HG03378 (cell line): ENCODE measurements at regions not wholly inside any gene's neighbourhood (a gene's known extent, or its start where the extent isn't known, plus 50 kb on each side); places are given as distances from the start of the nearest gene placed in this dataset.
"Not testable (repeated sequence)": the region's sequence is repeated elsewhere in the genome, so short reads cannot be mapped to it uniquely, and the experiment has no call there.

Source experiments
- ATAC-seq: cut with Tn5 transposase; IDR thresholded peaks from one replicate; pipeline ENCODE4 v1.9.1; 2021; ENCODE audit warnings: mild to moderate bottlenecking, moderate library complexity; ENCODE audit not compliant: unreplicated experiment

DNA sequence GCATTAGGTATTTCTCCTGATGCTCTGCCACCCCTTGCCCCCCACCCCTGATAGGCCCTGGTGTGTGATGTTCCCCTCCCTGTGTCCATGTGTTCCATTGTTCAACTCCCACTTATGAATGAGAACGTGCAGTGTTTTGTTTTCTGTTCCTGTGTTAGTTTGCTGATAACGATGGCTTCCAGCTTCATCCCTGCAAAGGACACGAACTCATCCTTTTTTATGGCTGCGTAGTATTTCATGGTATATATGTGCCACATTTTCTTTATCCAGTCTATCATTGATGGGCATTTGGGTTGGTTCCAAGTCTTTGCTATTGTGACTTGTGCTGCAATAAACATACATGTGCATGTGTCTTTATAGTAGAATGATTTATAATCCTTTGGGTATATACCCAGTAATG, 109.7 kb upstream of the PITX1 start:
- not testable (repeated sequence) for ATAC-seq

DNA sequence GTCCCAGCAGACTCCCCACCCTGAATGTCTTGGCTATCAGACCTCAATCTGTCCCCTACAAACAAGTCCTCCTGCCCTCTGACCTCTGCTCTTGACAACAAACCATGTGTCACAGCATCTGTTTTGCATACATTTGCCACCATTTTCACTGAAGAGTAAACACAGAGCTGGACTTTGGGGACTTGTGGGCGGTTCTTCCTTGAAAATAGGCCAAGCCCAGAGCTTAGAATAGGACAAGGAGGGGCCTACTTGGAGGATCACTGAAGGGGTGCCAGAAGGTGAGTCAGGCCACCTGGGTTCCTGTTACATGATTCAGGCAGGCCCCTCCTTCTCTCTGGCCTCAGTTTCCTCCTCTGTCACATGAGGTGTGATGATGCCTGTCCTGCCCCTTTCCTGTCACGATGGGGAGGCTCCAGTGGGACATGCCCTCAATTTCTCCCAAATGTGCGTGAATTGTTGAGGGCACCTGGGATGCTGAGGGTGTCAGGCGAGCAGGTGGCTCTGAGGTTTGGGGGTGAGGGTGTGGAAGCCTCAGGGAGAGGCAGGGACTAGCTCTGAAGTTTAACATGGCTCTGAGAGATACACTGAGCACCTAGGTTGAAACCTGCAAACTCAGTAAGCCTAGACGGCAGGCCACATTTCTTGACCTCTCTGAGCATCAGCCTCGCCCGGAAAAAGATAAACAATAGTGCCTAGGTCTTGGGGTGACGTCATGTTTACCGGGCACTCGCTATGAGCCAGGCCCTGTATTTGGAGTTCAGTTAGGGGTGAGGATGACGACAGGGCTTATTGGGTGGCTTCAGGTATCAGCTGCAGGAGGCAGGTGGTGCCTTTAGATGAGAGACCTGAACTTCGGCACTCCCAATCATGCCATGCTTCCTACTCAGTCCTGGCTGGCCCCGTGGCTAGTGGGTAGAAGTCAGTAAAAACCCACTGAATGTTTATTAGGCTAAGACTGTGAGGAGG, 107.6 kb upstream of the PITX1 start:
- no peak for ATAC-seq

DNA sequence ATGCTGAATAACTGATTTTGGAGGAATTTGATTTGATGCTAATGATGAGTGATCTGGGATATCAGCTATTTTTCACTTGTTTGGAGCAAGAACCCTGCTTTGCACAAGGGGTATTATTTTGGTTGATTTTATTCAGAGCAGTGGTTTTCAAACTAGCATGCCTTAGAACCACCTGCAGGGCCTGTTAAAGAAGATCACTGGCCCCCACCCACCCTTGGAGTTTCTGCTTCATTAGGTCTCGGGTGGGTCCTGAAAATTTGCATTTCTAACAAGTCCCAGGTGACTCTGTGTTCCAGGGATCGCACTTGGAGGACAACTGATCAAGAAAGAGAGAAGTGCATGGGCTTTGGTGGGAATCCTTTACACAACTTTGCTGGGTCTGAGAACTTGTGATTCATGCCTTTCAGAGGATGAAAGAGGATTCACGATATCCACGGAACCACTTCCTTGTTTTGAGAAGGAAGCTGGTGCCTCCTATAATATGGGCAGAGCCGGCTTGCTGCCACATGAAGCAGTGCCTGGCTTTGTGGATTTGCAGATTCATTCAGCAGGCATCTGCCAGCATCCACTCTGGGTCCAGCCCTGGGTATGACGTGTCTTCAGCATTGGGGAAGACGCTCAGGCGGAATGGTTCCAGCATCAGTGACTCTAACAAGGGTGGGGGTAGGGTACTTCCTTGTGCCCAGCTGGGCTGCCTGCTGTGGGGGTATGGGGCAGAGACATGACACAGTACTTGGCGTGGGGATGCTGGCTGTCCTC, 106.6 kb upstream of the PITX1 start:
- ATAC-seq = no peak

DNA sequence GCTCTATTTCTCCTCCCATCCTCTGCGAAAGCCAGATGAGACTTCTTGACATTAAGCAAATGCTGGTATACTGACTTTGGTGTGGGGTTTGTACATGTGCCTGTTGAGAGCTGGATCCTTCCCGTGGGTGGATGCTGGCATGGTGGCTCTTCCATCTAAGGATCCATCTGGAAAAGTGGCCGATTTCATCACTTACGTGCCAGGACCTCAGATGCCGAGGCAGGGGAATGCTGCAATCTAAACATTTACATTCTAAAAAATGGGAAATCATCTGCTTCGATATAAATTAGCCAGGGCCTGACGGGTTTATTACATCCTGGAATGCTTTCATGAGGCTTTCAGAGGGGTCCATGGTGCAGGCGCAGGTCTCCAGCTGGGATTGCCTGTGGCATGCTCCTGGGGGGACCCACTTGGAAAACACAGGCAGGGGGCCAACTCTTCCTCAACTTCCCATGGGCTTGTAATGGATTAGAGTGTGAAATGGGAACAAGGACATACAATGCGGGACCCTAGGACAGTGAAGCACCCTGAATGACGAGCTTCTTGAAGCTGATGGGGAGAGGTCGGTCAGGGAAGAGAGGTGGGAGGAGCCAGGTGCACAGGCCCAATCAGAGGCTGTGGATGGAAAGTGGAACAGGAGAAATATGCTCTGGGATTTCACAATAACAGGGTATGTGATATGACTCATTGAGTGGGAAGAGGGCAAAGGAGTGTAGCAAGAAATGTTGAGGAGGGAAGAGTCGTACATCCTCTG, 105.5 kb upstream of the PITX1 start:
- ATAC-seq = no peak

DNA sequence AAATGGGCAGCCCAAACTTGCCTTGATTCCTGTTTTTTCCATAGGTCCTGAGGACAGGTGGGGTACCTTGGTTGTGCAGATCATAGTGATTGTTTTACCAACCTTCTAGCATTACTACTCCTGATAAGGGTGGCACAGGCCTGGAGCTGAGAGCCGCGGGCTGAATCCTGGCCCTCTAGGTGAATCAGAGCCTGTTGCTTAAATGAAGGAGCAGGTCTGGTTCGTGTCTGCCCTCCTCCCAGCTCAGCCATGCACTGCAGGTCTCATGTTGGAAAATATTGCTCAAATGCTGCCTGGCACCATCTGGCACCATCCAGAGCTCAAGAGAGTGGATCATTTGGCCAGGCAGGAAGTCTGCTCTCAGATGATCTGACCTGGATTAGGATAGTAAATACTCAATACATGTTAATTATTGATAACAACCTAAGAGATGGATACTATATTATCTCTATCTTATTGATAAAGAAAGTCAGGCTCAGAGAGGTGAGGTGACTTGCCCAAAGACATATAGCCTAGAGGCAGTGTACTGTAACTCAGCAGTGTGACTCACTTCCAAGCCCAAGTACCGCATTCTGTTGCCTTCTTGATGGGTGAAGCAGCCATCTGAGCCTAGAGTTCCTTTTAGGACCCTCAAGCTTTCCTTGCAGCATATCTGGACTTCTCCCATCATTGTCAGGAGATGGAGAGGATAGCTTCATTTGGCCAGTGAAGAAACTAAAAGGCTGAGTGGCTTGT, 104.3 kb upstream of the PITX1 start:
- ATAC-seq = no peak

DNA sequence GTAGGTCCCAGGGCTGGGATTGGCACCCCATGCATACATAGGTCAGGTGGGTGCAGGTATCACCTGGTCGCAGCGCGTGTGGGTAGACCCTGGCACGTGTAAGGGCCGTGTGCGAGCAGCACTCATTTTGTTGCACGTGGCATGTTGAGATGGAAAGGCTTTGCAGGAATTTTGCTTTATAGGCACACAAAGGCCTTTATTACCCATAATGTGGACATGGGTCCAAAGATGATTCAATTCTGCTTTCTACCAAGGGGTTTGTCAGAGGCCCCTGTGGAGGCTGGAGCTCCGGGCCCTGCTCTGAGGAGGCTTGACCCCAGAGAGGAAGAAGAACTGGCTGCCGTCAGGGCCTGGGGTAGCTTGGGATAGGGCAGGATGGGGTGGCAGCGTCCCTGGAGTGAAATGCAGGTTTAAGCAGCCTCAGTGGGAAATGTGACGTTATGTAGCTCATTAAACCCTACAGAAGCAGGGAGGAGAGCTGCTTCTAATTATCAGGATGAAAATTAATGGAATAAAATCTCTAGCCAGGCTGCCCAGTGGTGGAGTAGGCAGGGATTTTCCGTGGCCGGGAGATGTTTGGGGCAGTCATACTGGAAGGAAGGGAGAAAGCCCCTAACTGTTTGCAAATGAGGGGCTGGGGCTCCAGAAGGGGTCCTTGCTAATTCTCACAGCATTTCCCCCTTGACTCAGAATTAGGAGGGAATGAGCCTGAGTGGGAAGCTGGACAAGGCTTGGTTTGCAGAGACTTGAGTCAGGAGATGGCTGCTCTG, 103.3 kb upstream of the PITX1 start:
- no peak for ATAC-seq

DNA sequence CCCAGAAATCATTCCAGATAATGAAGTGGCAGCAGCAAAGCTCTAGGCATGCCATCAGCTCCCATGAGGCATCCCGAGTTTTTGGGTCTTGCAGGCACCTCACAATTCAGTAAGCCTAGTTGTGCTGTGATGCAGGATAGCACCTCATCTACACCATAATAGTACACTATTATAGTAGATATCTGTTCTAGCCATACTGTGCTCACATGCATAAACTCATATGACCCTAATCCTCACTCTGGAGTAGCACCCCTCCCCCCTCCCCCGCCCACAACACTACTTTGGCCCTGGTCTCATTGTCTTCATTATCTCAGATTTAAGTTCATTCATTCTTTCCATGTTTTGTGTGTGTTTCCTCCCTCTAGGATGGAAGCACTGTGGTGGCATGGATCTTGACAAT, 102.5 kb upstream of the PITX1 start:
- ATAC-seq = no peak

DNA sequence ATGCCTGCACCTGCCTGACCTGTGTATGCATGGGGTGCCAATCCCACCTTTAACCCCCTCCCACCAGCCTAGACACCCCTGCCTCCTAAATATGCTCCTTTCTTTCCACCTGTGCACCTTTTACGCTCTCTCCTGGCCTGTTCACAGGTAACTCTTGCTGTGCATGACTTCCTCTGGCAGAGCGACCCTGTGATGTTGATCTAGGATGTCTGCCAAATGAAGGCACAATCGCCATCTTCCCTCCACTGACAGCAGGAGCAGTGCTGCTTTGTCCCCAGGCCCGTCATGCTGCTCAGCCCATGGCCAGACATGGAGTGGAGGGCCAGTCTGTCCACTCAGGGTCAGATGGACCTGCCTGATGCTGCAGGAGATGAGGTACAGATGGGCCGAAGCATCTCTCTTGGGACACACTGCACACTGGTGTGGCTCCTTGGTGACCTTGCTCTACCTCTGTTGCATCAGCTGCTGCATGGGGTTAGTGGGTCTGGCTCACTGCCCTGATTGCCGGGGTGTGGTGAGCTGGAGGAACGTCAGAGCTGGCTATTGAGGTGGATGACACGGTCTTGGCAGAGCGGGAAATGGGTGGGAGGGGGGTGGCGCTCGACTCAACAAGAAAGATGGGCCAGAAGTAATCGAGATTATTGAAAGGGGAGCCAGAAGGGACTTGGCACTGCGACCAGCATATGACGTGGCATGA, 101.7 kb upstream of the PITX1 start:
- no peak for ATAC-seq

DNA sequence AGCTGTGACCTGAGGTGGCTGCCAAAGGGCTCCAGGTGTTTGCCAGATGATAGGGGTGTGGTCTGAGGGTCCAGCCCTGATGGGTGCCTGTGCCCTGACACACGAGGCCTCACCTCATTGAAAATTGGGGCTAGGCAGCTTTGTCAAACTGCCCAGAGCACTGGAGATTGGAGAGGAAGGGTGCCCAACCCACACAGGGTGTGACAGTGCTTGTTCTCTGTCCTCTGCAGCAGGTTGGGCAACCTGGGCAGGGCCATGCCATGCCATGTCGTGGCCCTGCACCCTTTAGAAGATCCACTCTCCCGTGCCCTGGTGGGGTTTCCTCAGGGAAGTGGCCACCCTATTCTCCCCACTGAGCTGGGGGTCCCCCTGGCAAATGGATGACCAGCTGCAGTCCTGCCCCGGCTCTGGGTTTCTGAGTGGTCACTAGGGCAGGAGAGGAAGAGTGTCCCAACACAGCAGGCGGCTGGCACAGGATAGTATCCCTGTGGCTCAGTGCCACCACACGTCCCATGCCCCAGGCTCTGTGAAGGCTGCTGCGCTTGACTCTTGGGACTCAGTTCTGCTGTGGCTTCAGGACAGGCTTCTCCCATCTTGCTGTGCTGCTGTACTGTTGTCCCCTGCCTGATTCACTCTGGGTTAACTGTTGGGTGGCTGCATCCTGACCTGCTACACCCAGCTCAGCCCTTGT, 100.8 kb upstream of the PITX1 start:
- no peak for ATAC-seq

DNA sequence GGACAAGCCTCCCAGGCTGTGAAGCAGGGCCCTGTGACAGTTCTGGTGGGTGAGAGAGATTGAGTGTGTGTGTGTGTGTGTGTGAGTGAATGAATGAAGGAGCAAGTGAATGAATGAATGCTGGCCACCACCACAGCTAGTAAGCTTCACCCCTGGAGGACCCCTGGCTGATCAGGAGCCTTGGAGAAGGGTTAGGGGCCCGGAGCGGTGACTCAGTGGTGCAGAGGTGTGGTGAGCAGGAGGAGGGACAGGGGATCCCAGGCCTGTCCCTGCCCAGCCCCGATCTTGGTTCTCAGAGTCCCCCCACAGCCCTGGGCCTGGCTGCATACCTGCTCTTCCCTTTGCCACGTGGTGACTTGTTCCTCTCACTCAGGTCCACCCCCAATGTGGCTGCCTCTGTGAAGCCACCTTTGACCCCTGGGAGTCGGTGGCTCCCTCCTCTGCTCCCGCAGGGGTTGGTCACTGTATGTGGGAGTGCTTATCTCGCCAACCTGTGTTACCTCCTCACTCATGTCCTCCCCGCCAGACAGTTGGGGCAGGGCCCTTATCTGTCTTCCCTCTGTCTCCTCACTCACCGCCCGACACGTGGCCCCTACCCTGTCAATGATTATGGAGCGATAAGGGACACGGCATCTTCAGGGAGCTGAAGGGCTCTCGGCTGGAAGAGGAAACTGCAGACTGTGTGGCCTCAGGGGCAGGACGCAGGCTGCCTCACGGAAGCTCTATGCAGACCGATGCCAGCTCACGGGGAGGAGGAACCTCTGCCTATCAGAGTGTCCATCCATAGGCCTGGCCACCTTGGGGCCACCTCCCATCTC, 99.9 kb upstream of the PITX1 start:
- ATAC-seq = no peak

DNA sequence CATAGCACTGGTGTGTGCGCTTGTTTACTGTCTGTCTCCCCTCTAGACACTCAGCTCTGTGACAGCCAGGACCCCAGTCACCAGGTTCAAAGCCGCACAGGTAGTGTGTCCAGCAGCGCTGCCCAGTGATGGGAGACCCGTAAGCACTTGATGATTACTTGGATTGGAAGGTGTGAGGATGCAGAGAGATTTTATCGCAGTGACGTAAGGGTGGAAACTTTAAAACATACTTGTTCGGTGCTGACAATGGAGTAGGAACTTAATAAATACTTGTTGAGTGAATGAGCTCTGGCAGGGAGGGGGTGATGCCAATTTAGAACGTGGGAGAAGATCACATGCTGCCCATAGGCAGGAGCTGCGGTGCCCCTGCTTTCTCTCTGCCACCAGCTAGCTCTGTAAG, 99.2 kb upstream of the PITX1 start:
- no peak for ATAC-seq

DNA sequence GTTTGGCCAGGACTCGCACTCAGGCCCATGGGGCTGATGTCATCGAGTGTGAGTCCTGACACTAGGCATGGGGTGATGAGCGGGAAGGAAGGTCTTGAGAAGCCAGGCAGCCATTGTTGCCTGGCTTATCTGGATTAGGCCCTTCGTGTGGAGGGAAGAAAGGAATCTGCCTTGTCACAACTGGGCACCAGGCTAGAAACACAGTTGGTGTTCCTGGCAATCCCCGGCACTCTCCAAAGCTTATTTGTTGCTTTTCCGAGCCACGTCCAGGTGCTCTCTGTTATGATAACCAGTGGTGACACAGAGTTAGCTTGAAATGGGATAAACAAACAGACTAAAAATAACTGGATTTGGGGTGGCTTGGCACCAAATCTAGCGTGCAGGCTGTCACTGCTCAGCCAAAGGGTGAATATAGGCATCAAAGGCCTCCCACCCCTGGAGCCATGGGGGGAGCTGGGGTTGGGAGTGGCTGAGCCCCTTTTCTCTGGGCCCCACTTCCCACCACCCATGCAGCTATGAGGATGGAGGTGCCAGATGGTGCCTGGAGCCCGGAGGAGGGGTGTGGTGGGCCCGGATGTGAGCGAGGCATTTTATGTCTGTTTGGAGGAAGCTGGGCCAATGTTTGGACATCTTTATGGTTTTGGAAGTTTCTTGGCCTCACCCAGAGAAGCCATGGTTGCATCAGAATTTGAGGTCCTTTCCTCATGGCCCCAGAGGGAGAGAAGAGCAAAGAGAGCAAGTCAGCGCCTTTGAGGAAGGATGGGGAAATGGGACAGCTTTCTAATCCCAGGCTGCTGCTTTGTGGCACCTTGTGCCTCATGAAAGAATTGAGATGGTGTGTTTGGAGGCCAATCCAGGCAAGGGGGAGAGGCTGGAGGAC, 98.0 kb upstream of the PITX1 start:
- ATAC-seq = no peak

DNA sequence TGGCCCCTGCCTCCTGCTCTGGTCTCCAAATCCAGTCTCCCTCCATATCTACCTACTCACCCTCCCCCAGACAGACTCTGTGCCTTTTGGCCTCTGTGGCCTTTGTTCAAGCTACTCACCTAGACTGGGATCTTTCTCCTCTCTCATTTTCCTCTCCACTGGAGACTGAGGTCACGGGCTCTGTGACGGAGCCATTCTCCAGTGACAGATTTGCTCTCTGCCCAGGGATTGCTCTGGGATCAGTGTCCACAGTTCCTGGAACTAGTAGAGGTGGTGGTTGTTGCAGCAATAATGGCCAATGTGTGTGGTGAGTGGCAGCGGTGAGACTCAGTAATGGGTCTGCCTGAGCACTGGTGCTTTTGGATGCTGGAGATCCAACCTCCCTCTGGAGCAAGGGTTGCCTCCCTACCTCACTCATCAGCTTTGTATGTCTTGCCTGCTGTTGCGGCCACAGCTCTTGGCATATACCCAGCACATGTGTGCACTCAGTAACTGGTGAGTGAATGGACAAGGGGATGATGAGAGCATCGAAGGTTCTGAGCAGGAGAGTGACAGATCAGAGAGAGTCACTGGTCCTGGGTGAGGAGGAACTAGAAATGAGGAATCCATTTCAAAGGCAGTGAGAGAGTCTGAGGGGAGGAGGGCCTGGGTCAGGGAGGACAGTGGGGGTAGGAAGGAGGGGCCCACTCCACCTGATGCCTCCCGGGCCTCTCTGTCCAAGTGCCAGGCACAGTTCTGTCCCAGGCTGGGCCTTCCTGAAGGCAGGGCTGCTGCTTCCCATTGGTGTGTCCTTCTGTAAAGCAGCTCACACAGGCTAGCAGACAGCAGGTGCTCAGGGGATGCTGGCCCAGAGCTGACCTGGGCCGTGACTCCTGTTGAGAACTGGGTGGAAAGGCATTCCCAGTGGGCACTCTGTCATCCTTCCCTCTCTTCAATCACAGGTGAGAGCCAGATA, 96.5 kb upstream of the PITX1 start:
- ATAC-seq = no peak

DNA sequence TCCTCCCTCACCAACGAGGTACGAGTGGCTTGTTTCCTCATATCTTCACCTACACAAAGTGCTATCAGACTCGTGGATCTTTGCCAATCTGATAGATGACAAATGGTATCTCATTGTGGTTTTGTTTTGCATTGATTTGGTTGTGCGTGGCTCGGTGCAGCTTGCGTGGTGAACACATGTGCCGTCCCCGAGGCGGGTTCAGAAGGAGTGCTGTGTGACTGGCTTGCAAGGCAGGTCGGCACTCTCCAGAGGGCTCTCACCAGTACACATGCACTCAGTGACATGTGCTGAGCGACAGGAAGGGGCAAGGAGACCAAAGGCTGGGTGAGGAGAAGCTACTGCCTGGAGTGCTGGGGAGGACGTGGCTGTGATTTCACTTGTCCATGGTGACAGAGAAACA, 95.3 kb upstream of the PITX1 start:
- no peak for ATAC-seq

DNA sequence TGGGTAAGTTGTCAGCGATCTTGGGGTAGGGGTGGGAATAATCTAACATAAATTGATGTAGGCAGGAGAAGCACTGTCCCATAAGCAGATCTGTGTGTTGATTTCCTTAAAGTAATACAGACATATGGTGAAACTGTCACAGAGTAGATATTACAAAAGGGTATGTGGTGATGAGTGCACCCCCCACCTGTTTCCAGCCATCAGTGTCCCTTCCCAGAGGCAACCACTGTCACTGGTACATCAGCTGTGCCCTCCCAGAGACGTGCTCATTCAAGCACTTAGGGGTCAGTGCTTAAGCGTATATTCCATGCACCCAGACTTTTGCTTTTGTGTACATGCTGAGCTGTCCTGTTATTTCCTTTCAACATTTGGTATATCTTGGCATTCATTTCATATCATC, 94.3 kb upstream of the PITX1 start:
- ATAC-seq = no peak
